CD14-positive monocyte (primary cell): ENCODE measurements at regions not wholly inside any gene's neighbourhood (a gene's known extent, or its start where the extent isn't known, plus 50 kb on each side); places are given as distances from the start of the nearest gene placed in this dataset.

Experiments used
- DNase-seq, 3 donors: peaks; one replicate each; pipeline ENCODE4 v3.0.0-alpha.2; 2011 to 2022
- H2AFZ ChIP-seq: 2 replicates; pipeline ENCODE4 v1.6.0; 2012; ENCODE audit warnings: mild to moderate bottlenecking, low read depth, low read length, inconsistent platforms; ENCODE audit not compliant: insufficient read depth, poor library complexity, severe bottlenecking
- H3K27ac ChIP-seq, 2 donors: 1 replicate in 1 of 2; 2 replicates in 1 of 2; pipeline ENCODE4 v1.5.1; 2012 to 2013; ENCODE audit warnings: low read length in 2 of 2, control low read depth in 1 of 2, inconsistent platforms in 1 of 2, low read depth in 1 of 2, mild to moderate bottlenecking in 1 of 2
- H3K27me3 ChIP-seq, 2 donors: one replicate each; pipeline versions ENCODE4 v1.6.0 to v1.6.1; 2011 to 2013; ENCODE audit warnings: low read length in 2 of 2; ENCODE audit not compliant: control insufficient read depth in 2 of 2, insufficient read depth in 2 of 2
- H3K36me3 ChIP-seq, 2 donors: replicated peaks in 1 of 2; 1 replicate in 1 of 2; 2 replicates in 1 of 2; pipeline versions ENCODE4 v1.5.1 to v1.6.1; 2012 to 2013; ENCODE audit warnings: low read length in 2 of 2, control low read depth in 1 of 2, inconsistent platforms in 1 of 2, mild to moderate bottlenecking in 1 of 2; ENCODE audit not compliant: insufficient read depth in 2 of 2, control insufficient read depth in 1 of 2
- H3K4me1 ChIP-seq, 2 donors: 1 replicate in 1 of 2; 2 replicates in 1 of 2; pipeline versions ENCODE4 v1.5.1 to v1.6.1; 2012 to 2013; ENCODE audit warnings: low read length in 2 of 2, control low read depth in 1 of 2, inconsistent platforms in 1 of 2, mild to moderate bottlenecking in 1 of 2, moderate library complexity in 1 of 2; ENCODE audit not compliant: insufficient read depth in 2 of 2, control insufficient read depth in 1 of 2
- H3K4me2 ChIP-seq: replicated peaks from 2 replicates; pipeline ENCODE3; 2012; ENCODE audit warnings: low read length, moderate library complexity, mild to moderate bottlenecking; ENCODE audit not compliant: poor library complexity, severe bottlenecking; ENCODE audit errors: extremely low read depth
- H3K4me3 ChIP-seq, 3 experiments: fragments of 200-600 bp in 1 of 3; sonication (generic) in 1 of 3; replicated peaks in 1 of 3; 1 replicate in 2 of 3; 2 replicates in 1 of 3; pipeline ENCODE4 v1.5.1; 2011 to 2013; ENCODE audit warnings: low read length in 3 of 3, mild to moderate bottlenecking in 3 of 3, control low read depth in 2 of 3, low read depth in 2 of 3, inconsistent platforms in 1 of 3, moderate library complexity in 1 of 3
- H3K79me2 ChIP-seq: 2 replicates; pipeline ENCODE4 v1.6.0; 2012; ENCODE audit warnings: mild to moderate bottlenecking, control low read depth, inconsistent platforms, low read length, moderate library complexity; ENCODE audit not compliant: insufficient read depth
- H3K9ac ChIP-seq: 2 replicates; pipeline ENCODE4 v1.6.0; 2017; ENCODE audit warnings: low read length, mild to moderate bottlenecking; ENCODE audit not compliant: insufficient read depth, poor library complexity, severe bottlenecking
- H3K9me3 ChIP-seq, 2 donors: replicated peaks in 1 of 2; 1 replicate in 1 of 2; 2 replicates in 1 of 2; pipeline versions ENCODE4 v1.5.1 to v1.6.1; 2012 to 2013; ENCODE audit warnings: low read length in 2 of 2, control low read depth in 1 of 2; ENCODE audit not compliant: control insufficient read depth in 1 of 2, insufficient read depth in 1 of 2
- H4K20me1 ChIP-seq: 2 replicates; pipeline ENCODE4 v1.6.0; 2012; ENCODE audit warnings: mild to moderate bottlenecking, low read length, control low read depth, moderate library complexity; ENCODE audit not compliant: insufficient read depth
- H3K27ac Mint-ChIP-seq, 7 donors: one replicate each; pipeline ENCODE4 v1.8.0; 2020; ENCODE audit warnings: mild to moderate bottlenecking in 7 of 7, mixed read lengths in 7 of 7, moderate library complexity in 6 of 7, inconsistent platforms in 2 of 7
- H3K27me3 Mint-ChIP-seq, 3 donors: one replicate each; pipeline ENCODE4 v1.8.0; 2021 to 2022; ENCODE audit warnings: low read depth in 3 of 3, mild to moderate bottlenecking in 3 of 3, mixed read lengths in 3 of 3, moderate library complexity in 3 of 3, inconsistent platforms in 1 of 3
- H3K36me3 Mint-ChIP-seq, 2 donors: one replicate each; pipeline ENCODE4 v1.8.0; 2020; ENCODE audit warnings: mixed read lengths in 2 of 2, inconsistent platforms in 1 of 2, mild to moderate bottlenecking in 1 of 2
- H3K4me1 Mint-ChIP-seq: one replicate; pipeline ENCODE4 v1.8.0; 2020; ENCODE audit warnings: mild to moderate bottlenecking, mixed read lengths
- H3K4me3 Mint-ChIP-seq, 2 donors: one replicate each; pipeline ENCODE4 v1.8.0; 2020; ENCODE audit warnings: mild to moderate bottlenecking in 2 of 2, mixed read lengths in 2 of 2, moderate library complexity in 1 of 2
- H3K9me3 Mint-ChIP-seq, 7 donors: one replicate each; pipeline ENCODE4 v1.8.0; 2020 to 2022; ENCODE audit warnings: mixed read lengths in 7 of 7, mild to moderate bottlenecking in 6 of 7, moderate library complexity in 6 of 7, inconsistent platforms in 2 of 7
- CTCF ChIP-seq: fragments of 200-600 bp; IDR thresholded peaks from one replicate; pipeline ENCODE4 v1.8.0; 2022; ENCODE audit warnings: antibody characterized with exemption, mild to moderate bottlenecking
- WGBS: methylation state at CpG from one replicate; pipeline ENCODE4 v1.1.5; 2013; ENCODE audit warnings: missing lambda C conversion rate; ENCODE audit not compliant: insufficient coverage; 5-methylcytosine and 5-hydroxymethylcytosine counted together
- intact Hi-C, 2 donors: fragments of 100-400 bp; cut with micrococcal nuclease; formaldehyde crosslinking; loops; one replicate each; pipeline versions ENCODE4 v1.15.0 to v1.15.1; 2023

GRCh38 chr1:172950528-172950927 is 100.2 kb downstream of the TNFSF18 start:
- no peaks in the 10 kb centered on the region for H3K9me3 ChIP-seq
- no peak for DNase-seq
- H3K9ac ChIP-seq: no peak overlapping the region
- H3K4me1 Mint-ChIP-seq: peaks cover 4% of the 10 kb centered on the region
- TF ChIP-seq CTCF: no peak
- no peaks in the 10 kb centered on the region for H3K27me3 ChIP-seq
- H3K4me2 ChIP-seq: no peak overlapping the region
- no peak overlapping the region for H2AFZ ChIP-seq
- no peaks in the 10 kb centered on the region for H3K4me1 ChIP-seq
- intact Hi-C loops: no loop called here
- H3K9me3 Mint-ChIP-seq: no peaks in the 10 kb centered on the region
- H3K36me3 ChIP-seq: no peaks in the 10 kb centered on the region
- no CpG with 5 or more reads among the region's 2 CpGs for WGBS
- no peak overlapping the region for H3K4me3 Mint-ChIP-seq
- H4K20me1 ChIP-seq: no peaks in the 10 kb centered on the region
- peaks cover 0 to 2% (median 0%) of the 10 kb centered on the region in 3 donors for H3K27me3 Mint-ChIP-seq
- H3K27ac Mint-ChIP-seq: no peak overlapping the region
- H3K4me3 ChIP-seq: no peak overlapping the region
- H3K36me3 Mint-ChIP-seq: no peaks in the 10 kb centered on the region
- H3K79me2 ChIP-seq: no peaks in the 10 kb centered on the region
- no peak overlapping the region for H3K27ac ChIP-seq

- Mint-ChIP-seq H3K4me1 (peaks cover 4% of the 10 kb centered on the region), H3K36me3 (no peaks in the 10 kb centered on the region), H3K4me3 (no peak overlapping the region), H3K27ac (no peak overlapping the region), H3K27me3 (peaks cover 0 to 2% (median 0%) of the 10 kb centered on the region in 3 donors), H3K9me3 (no peaks in the 10 kb centered on the region)
- H3K9ac ChIP-seq: no peak overlapping the region
- H3K4me1 ChIP-seq: no peaks in the 10 kb centered on the region
- H2AFZ ChIP-seq: no peak overlapping the region
- no peaks in the 10 kb centered on the region for H4K20me1 ChIP-seq
- H3K36me3 ChIP-seq: no peaks in the 10 kb centered on the region
- 100% methylated on average over 1 of the region's 3 CpGs for whole genome bisulfite sequencing
- TF ChIP-seq CTCF: no peak
- no peaks in the 10 kb centered on the region for H3K79me2 ChIP-seq
- no peaks in the 10 kb centered on the region for H3K27me3 ChIP-seq
- H3K27ac ChIP-seq: no peak overlapping the region
- DNase-seq: peak in 1 of 3 donors; percentile 12
- H3K4me3 ChIP-seq: no peak overlapping the region
- H3K9me3 ChIP-seq: no peaks in the 10 kb centered on the region
- intact Hi-C loops: no loop called here
- no peak overlapping the region for H3K4me2 ChIP-seq
These were observed 98.9 kb downstream of the TNFSF18 start for GRCh38 chr1:172951730-172952365.
